PC-3 (cell line): ENCODE measurements at regions not wholly inside any gene's neighbourhood (a gene's known extent, or its start where the extent isn't known, plus 50 kb on each side); places are given as distances from the start of the nearest gene placed in this dataset.

ENCODE experiments used
- CTCF ChIP-seq: fragments of 300-600 bp; sonication (generic); conservative IDR thresholded peaks from 2 replicates; pipeline ENCODE4 v1.5.1; 2017; ENCODE audit warnings: antibody characterized with exemption, low read depth, mild to moderate bottlenecking, low read length
- EZH2 ChIP-seq: fragments of 300-600 bp; sonication (generic); IDR thresholded peaks from one replicate; pipeline ENCODE4 v1.6.1; 2017; ENCODE audit warnings: antibody characterized with exemption, mild to moderate bottlenecking, low read length; ENCODE audit not compliant: unreplicated experiment

GRCh38 chr2:136517716-136518115 lies 247.6 kb upstream of the THSD7B start:
- no peak for TF ChIP-seq EZH2
- TF ChIP-seq CTCF, result no peak
